DND-41 (cell line): ENCODE measurements at regions not wholly inside any gene's neighbourhood (a gene's known extent, or its start where the extent isn't known, plus 50 kb on each side); places are given as distances from the start of the nearest gene placed in this dataset.

ENCODE experiments used
- ATAC-seq: fragments of 200-7000 bp; cut with Tn5 transposase; 3 replicates; pipeline ENCODE4 v1.9.1; 2021; ENCODE audit warnings: low read depth; ENCODE audit not compliant: insufficient read depth
- DNase-seq: peaks from one replicate; pipeline ENCODE4 v3.0.0-alpha.2; 2020
- H2AFZ ChIP-seq: 2 replicates; pipeline ENCODE4 v1.6.0; 2012; ENCODE audit warnings: low read depth, low read length
- H3K27ac ChIP-seq: 2 replicates; pipeline ENCODE4 v1.5.1; 2012; ENCODE audit warnings: low read length, inconsistent platforms
- H3K27me3 ChIP-seq: fragments of 200-600 bp; sonication (generic); 2 replicates; pipeline ENCODE4 v1.6.0; 2012; ENCODE audit warnings: low read length, mild to moderate bottlenecking, inconsistent platforms; ENCODE audit not compliant: insufficient read depth, poor library complexity
- H3K36me3 ChIP-seq: 2 replicates; pipeline ENCODE4 v1.5.1; 2012; ENCODE audit warnings: low read length, inconsistent platforms; ENCODE audit not compliant: insufficient read depth
- H3K4me1 ChIP-seq: 2 replicates; pipeline ENCODE4 v1.5.1; 2012; ENCODE audit warnings: mild to moderate bottlenecking, low read length; ENCODE audit not compliant: insufficient read depth
- H3K4me2 ChIP-seq: 2 replicates; pipeline ENCODE4 v1.6.0; 2012; ENCODE audit warnings: mild to moderate bottlenecking, moderate library complexity, low read length, inconsistent platforms; ENCODE audit not compliant: insufficient read depth
- H3K4me3 ChIP-seq, 2 experiments: fragments of 200-600 bp in 1 of 2; shearing (Covaris generic) in 1 of 2; 2 replicates each; pipeline ENCODE4 v1.5.1; 2012 to 2016; ENCODE audit warnings: inconsistent platforms in 2 of 2, low read length in 2 of 2, mild to moderate bottlenecking in 2 of 2, low read depth in 1 of 2, moderate library complexity in 1 of 2
- H3K79me2 ChIP-seq: 2 replicates; pipeline ENCODE4 v1.6.0; 2012; ENCODE audit warnings: low read length, inconsistent platforms; ENCODE audit not compliant: insufficient read depth
- H3K9ac ChIP-seq: 2 replicates; pipeline ENCODE4 v1.6.0; 2012; ENCODE audit warnings: low read depth, mild to moderate bottlenecking, inconsistent platforms, low read length, moderate library complexity
- H3K9me3 ChIP-seq: 2 replicates; pipeline ENCODE4 v1.5.1; 2012; ENCODE audit warnings: low read length, moderate library complexity, mild to moderate bottlenecking, inconsistent platforms; ENCODE audit not compliant: insufficient read depth, severe bottlenecking
- H4K20me1 ChIP-seq: 2 replicates; pipeline ENCODE4 v1.6.0; 2012; ENCODE audit warnings: low read length; ENCODE audit not compliant: insufficient read depth
- EZH2 ChIP-seq: IDR thresholded peaks from 3 replicates; pipeline ENCODE4 v1.6.1; 2012; ENCODE audit warnings: borderline replicate concordance, low read depth, mild to moderate bottlenecking, moderate library complexity, low read length, inconsistent platforms; ENCODE audit not compliant: severe bottlenecking
- TF ChIP-seq, protein P1 (sequence below): IDR thresholded peaks from 2 replicates; pipeline ENCODE4 v1.5.1; 2012; ENCODE audit warnings: borderline replicate concordance, low read length, moderate library complexity, mild to moderate bottlenecking; ENCODE audit not compliant: poor library complexity, severe bottlenecking; ENCODE audit errors: extremely low read depth

DNA sequence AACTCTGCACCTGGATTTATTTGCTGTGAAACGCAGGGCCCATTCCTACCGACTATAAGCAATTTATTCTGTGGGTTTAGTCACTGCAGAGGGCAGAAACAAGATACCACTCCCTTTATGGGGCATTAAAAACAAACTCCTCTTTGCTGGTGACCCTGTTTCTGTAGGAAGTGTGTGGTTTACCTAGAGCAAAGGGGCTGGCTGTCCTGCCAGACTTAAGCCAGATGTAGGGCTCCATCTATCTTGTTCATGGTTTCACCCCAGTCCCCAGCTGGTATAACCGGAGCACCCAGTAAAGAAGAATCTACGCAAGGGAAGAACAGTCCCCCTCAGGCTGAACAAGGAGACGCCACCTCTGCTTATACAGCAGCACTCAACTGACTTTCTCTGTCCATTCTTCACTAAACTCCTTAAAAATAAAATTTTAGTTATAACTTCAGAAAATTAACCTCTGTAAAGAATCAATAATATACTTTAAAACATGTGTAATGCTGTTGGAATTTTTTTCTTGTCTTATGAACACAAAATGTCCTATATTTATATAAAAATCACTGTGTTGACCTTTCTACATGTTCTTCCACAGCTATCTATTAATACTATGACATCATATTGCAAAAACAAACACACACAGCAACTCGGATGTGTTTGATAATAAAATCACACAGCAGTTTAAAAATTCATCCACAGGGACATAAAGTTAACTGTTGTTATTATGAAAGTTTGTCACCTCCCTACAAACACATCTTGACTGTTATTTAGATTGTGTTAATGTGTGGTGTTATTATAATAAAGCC, 126.1 kb upstream of the RPS6KA2 start:
- DNase-seq (no peak), ATAC-seq (no peak)
- Histone ChIP-seq H3K27me3 (peaks cover 27% of the 10 kb centered on the region), H3K9ac (no peak overlapping the region), H4K20me1 (no peaks in the 10 kb centered on the region), H3K36me3 (no peaks in the 10 kb centered on the region), H3K27ac (no peak overlapping the region), H3K4me3 (no peak overlapping the region), H2AFZ (no peak overlapping the region), H3K4me1 (peaks cover 4% of the 10 kb centered on the region; the same call in 1 of the 2 replicates), H3K4me2 (no peak overlapping the region), H3K79me2 (no peaks in the 10 kb centered on the region), H3K9me3 (no peaks in the 10 kb centered on the region)
- TF ChIP-seq, protein P1, sequence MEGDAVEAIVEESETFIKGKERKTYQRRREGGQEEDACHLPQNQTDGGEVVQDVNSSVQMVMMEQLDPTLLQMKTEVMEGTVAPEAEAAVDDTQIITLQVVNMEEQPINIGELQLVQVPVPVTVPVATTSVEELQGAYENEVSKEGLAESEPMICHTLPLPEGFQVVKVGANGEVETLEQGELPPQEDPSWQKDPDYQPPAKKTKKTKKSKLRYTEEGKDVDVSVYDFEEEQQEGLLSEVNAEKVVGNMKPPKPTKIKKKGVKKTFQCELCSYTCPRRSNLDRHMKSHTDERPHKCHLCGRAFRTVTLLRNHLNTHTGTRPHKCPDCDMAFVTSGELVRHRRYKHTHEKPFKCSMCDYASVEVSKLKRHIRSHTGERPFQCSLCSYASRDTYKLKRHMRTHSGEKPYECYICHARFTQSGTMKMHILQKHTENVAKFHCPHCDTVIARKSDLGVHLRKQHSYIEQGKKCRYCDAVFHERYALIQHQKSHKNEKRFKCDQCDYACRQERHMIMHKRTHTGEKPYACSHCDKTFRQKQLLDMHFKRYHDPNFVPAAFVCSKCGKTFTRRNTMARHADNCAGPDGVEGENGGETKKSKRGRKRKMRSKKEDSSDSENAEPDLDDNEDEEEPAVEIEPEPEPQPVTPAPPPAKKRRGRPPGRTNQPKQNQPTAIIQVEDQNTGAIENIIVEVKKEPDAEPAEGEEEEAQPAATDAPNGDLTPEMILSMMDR, result no peak

DNA sequence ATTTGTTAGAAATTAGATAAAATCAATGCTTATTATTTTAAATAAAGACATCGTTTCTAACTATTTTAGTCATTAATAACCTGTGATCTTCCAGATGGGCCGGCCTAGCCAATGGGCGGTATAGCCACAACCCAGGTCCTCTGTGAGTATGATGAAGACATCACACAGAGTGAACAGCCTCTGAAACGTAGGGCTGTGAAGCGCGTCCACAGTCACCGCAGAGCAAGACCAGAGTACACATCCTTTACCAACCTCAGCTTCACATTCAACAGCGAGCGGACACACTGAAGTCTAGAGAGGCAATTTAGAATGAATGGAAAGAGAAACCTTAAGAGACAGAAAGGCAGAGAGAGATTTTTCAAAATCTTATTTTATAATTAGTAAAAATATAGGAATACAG, 125.0 kb upstream of the RPS6KA2 start:
- no peaks in the 10 kb centered on the region for H3K79me2 ChIP-seq
- ATAC-seq (no peak), DNase-seq (no peak)
- no peaks in the 10 kb centered on the region for H3K9me3 ChIP-seq
- H3K4me1 ChIP-seq, result peaks cover 4% of the 10 kb centered on the region; the same call in 1 of the 2 replicates
- H3K4me2 ChIP-seq, result no peak overlapping the region
- no peak overlapping the region for H3K4me3 ChIP-seq
- H3K27ac ChIP-seq, result no peak overlapping the region
- TF ChIP-seq, protein P1, result no peak
- no peak for TF ChIP-seq EZH2
- peaks cover 17% of the 10 kb centered on the region for H3K27me3 ChIP-seq
- H4K20me1 ChIP-seq, result no peaks in the 10 kb centered on the region
- H3K36me3 ChIP-seq, result no peaks in the 10 kb centered on the region
- H2AFZ ChIP-seq, result no peak overlapping the region
- no peak overlapping the region for H3K9ac ChIP-seq

DNA sequence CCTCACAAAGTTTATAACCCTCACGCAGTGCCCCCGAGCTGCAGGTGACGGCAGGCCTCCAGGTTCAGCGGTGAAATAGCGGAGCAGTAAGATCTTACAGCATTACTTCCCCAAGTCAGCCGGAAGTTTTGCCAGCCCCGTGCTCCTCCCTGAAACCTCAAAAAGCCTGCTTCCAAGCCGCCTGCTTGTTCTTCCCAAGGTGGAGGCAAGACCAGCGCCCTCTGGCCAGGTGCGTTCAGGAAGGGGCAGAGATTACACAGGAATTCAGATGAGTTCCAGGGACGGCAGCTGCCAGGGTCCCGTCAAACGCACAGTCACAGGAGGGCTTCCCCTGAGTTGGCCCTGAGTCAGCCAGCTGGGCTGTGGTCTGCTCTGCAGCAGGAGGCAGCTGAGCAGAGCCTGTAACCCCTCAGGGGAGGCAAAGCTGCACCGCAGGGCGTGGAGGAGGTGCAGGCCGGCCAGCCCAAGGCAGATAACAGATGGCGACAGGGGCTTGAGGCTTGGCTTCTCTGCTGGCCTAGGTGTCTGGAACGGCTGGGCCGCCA, 124.1 kb upstream of the RPS6KA2 start:
- peaks cover 4% of the 10 kb centered on the region; the same call in 1 of the 2 replicates for H3K4me1 ChIP-seq
- H3K4me2 ChIP-seq, result peak overlapping the region; percentile 17; the same call in 1 of the 2 replicates
- peak; percentile 31 for DNase-seq
- H3K4me3 ChIP-seq, result no peak overlapping the region
- H3K27me3 ChIP-seq, result peaks cover 15% of the 10 kb centered on the region
- H3K9me3 ChIP-seq, result no peaks in the 10 kb centered on the region
- no peak overlapping the region for H2AFZ ChIP-seq
- no peaks in the 10 kb centered on the region for H3K79me2 ChIP-seq
- H3K36me3 ChIP-seq, result no peaks in the 10 kb centered on the region
- TF ChIP-seq, protein P1, result no peak
- no peak for TF ChIP-seq EZH2
- ATAC-seq, result peak; percentile 79
- H3K27ac ChIP-seq, result no peak overlapping the region
- H4K20me1 ChIP-seq, result no peaks in the 10 kb centered on the region
- H3K9ac ChIP-seq, result no peak overlapping the region
